Nephron progenitor cell (in vitro differentiated cells): ENCODE measurements at regions not wholly inside any gene's neighbourhood (a gene's known extent, or its start where the extent isn't known, plus 50 kb on each side); places are given as distances from the start of the nearest gene placed in this dataset.
"Not testable (repeated sequence)": the region's sequence is repeated elsewhere in the genome, so short reads cannot be mapped to it uniquely, and the experiment has no call there.

Source experiments
- DNase-seq: peaks from one replicate; pipeline ENCODE4 v3.0.0; 2021
- H3K27ac Mint-ChIP-seq: 2 replicates; pipeline ENCODE4 v1.8.0; 2021; ENCODE audit warnings: mild to moderate bottlenecking, moderate library complexity, mixed read lengths
- H3K27me3 Mint-ChIP-seq: 2 replicates; pipeline ENCODE4 v1.8.0; 2021; ENCODE audit warnings: mild to moderate bottlenecking, low read depth, mixed read lengths; ENCODE audit not compliant: poor library complexity
- H3K36me3 Mint-ChIP-seq: 2 replicates; pipeline ENCODE4 v1.8.0; 2021; ENCODE audit warnings: low read depth, mixed read lengths
- H3K4me1 Mint-ChIP-seq: 2 replicates; pipeline ENCODE4 v1.8.0; 2021; ENCODE audit warnings: mixed read lengths
- H3K4me3 Mint-ChIP-seq: 2 replicates; pipeline ENCODE4 v1.8.0; 2021; ENCODE audit warnings: mild to moderate bottlenecking, moderate library complexity, mixed read lengths
- H3K9me3 Mint-ChIP-seq: 2 replicates; pipeline ENCODE4 v1.8.0; 2021; ENCODE audit warnings: mild to moderate bottlenecking, moderate library complexity, mixed read lengths
- TF ChIP-seq, protein P1 (sequence below): fragments of 200-600 bp; sonication (generic); IDR thresholded peaks from 2 replicates; pipeline ENCODE4 v1.5.0; 2021; ENCODE audit warnings: antibody characterized with exemption

DNA sequence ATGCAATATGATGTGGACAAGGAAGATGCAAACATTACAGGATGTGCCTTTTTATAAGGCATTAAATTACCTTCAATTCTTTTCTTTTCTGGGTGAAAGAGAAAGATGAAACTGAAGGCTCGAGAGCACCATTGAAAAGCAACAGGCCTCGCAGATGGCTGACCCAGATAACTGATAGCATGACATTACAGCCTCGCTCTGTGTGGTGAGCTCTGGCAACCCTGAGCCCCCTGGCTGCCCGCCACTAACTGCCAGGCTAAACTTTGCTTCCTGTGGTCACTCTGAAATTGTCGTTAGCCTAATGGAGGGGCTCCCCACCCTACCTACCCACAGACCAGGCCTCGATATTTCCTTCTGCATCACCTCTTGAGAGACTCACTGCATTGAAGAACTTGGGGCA, 516.8 kb upstream of the FANCL start:
- H3K27me3 Mint-ChIP-seq, result no peaks in the 10 kb centered on the region
- H3K9me3 Mint-ChIP-seq, result peaks cover 7% of the 10 kb centered on the region
- no peaks in the 10 kb centered on the region for H3K36me3 Mint-ChIP-seq
- no peak overlapping the region for H3K4me3 Mint-ChIP-seq
- no peak overlapping the region for H3K27ac Mint-ChIP-seq
- H3K4me1 Mint-ChIP-seq, result no peaks in the 10 kb centered on the region
- TF ChIP-seq, protein P1, sequence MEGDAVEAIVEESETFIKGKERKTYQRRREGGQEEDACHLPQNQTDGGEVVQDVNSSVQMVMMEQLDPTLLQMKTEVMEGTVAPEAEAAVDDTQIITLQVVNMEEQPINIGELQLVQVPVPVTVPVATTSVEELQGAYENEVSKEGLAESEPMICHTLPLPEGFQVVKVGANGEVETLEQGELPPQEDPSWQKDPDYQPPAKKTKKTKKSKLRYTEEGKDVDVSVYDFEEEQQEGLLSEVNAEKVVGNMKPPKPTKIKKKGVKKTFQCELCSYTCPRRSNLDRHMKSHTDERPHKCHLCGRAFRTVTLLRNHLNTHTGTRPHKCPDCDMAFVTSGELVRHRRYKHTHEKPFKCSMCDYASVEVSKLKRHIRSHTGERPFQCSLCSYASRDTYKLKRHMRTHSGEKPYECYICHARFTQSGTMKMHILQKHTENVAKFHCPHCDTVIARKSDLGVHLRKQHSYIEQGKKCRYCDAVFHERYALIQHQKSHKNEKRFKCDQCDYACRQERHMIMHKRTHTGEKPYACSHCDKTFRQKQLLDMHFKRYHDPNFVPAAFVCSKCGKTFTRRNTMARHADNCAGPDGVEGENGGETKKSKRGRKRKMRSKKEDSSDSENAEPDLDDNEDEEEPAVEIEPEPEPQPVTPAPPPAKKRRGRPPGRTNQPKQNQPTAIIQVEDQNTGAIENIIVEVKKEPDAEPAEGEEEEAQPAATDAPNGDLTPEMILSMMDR, result no peak
- DNase-seq, result no peak

DNA sequence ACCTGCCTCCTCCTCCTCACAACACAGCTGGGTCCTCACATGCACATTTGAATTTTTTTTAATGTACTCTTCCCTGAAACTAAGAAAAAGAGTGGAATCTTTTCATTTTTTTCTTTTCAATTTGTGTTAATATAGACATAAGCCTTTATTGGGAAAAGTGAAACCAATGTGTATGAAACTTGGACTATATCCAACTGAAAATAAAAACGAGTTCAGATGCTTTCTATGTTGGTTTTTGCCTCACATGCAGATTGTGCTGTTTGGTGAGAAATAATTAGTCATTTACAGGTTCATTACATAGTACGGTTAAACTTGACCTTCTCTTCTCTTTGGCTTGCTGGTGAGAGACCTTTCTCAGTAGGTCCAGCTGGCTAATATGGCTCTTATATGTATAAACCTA, 515.2 kb upstream of the FANCL start:
- TF ChIP-seq, protein P1, result no peak
- Mint-ChIP-seq H3K36me3 (peaks cover 5% of the 10 kb centered on the region), H3K4me1 (no peaks in the 10 kb centered on the region), H3K9me3 (peaks cover 16% of the 10 kb centered on the region), H3K4me3 (no peak overlapping the region), H3K27me3 (no peaks in the 10 kb centered on the region), H3K27ac (no peak overlapping the region)
- no peak for DNase-seq

DNA sequence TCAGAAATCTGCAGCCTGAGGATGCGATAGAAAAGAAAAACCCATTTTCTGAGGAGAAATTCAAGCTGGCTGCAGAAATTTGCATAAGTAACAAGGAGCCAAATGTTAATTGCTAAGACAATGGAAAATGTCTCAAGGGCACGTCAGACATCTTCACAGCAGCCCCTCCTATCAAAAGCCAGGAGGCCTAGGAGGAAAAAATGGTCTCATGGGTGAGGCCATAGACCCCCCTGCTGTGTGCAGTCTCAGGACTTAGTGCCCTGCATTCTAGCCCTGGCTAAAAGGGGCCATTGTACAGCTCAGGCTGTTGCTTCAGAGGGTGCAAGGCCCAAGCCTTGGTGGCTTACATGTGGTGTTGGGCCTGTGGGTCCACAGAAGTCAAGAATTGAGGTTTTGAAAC, 511.4 kb upstream of the FANCL start:
- H3K36me3 Mint-ChIP-seq, H3K27ac Mint-ChIP-seq, H3K4me1 Mint-ChIP-seq: not testable (repeated sequence)

DNA sequence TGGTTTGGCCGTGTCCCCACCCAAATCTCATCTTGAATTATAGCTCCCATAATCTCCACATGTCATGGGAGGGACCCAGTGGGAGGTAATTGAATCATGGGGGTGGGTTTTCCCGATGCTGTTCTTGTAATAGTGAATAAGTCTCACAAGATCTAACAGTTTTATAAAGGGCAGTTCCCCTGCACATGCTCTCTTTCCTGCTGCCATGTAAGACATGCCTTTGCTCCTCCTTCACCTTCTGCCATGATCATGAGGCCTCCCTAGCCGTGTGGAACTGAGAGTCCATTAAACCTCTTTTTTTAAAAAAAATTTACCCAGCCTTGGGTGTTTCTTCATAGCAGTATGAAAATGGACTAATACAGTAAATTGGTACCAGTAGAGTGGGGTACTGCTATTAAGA, 510.6 kb upstream of the FANCL start:
- H3K27ac Mint-ChIP-seq, H3K27me3 Mint-ChIP-seq, H3K4me3 Mint-ChIP-seq, H3K4me1 Mint-ChIP-seq, DNase-seq, H3K36me3 Mint-ChIP-seq: not testable (repeated sequence)
- peaks cover 16% of the 10 kb centered on the region for H3K9me3 Mint-ChIP-seq

More for the DNA sequence above, 511.4 kb upstream of the FANCL start:
- not testable (repeated sequence) for H3K4me3 Mint-ChIP-seq, DNase-seq, H3K27me3 Mint-ChIP-seq
- H3K9me3 Mint-ChIP-seq, result peaks cover 16% of the 10 kb centered on the region

DNA sequence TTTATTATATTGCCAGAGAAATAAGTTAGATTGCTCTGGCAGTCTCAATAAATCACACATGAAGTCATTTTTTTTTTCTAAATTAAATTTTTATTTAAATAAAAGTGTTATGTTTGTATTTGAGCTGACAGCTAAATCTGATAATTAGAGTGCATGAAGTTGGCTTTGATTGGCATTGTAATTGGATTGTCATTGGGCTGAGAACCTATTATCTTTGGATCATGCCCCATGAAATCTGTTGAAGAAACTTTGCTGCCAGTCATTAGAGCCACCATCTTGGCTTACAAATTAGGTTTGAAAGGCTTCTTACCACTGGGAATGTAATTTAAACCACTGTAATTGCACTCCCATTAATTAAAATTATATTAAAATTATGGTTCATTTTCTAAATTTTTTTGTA, 507.9 kb upstream of the FANCL start:
- no peak overlapping the region for H3K27ac Mint-ChIP-seq
- peaks cover 2% of the 10 kb centered on the region for H3K27me3 Mint-ChIP-seq
- no peaks in the 10 kb centered on the region for H3K4me1 Mint-ChIP-seq
- H3K4me3 Mint-ChIP-seq, result no peak overlapping the region
- peaks cover 5% of the 10 kb centered on the region for H3K36me3 Mint-ChIP-seq
- H3K9me3 Mint-ChIP-seq, result peaks cover 23% of the 10 kb centered on the region
- TF ChIP-seq, protein P1, result no peak
- no peak for DNase-seq

DNA sequence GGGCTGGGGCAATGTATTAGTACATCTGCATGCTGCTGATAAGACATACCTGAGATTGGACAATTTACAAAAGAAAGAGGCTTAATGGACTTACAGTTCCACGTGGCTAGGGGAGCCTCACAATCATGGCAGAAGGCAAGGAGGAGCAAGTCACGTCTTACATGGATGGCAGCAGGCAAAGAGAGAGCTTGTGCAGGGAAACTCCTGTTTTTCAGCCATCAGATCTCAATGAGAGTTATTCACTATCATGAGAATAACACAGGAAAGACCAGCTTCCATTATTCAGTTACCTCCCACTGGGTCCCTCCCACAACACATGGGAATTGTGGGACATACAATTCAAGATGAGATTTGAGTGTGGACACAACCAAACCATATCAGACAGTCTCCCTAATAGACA, 504.2 kb upstream of the FANCL start:
- not testable (repeated sequence) for H3K4me1 Mint-ChIP-seq

DNA sequence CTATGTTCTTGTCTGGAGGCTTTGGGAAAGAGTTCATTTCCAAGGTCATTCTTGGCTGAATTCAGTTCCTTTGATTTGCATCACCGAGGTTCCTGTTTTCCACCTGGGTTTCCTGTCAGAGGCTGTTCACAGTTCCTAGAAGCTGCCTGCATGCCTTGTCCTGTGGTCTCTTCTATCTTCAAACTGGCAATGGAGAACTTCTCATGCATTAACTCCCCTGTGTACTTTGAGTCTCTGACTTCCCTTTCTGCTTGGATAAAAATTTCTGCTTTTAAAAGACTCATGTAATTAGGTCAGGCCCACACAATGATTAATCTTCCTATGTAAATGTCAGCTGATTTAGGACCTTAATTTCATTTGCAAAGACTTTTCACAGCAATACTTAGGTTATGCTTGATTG, 499.3 kb upstream of the FANCL start:
- DNase-seq, result no peak
- Mint-ChIP-seq H3K4me1 (no peaks in the 10 kb centered on the region), H3K36me3 (no peaks in the 10 kb centered on the region), H3K27me3 (no peaks in the 10 kb centered on the region), H3K27ac (no peak overlapping the region), H3K4me3 (no peak overlapping the region), H3K9me3 (peaks cover 7% of the 10 kb centered on the region)
- TF ChIP-seq, protein P1, result no peak

More for the DNA sequence above, 504.2 kb upstream of the FANCL start:
- DNase-seq, H3K36me3 Mint-ChIP-seq, H3K4me3 Mint-ChIP-seq, H3K9me3 Mint-ChIP-seq, H3K27ac Mint-ChIP-seq, H3K27me3 Mint-ChIP-seq: not testable (repeated sequence)
